ENCODE measurements at regions not wholly inside any gene's neighbourhood (a gene's known extent, or its start where the extent isn't known, plus 50 kb on each side); places are given as distances from the start of the nearest gene placed in this dataset.

DNA sequence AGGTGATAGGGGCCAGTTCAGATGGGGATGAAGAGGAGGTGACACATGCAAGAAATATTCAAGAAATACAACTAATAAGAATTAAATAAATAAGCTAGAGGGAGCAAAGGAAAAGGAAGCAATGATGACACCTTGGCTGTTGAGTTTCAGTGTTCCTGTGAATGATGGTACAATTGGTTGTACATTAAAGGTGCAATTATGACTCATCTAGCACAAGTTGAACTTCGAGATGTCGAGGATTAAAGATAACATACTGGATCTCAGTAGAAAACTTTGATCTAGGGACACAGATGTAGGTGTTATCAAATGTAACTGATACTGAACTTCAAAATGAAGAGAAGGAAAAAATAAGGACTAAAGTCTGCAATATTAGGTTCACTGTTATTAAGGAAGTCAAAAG, 760.6 kb upstream of the CHAC2 start:
- DNase-seq = no peak

GRCh38 chr2:53004413-53004812, 763.2 kb upstream of the CHAC2 start:
- no peak for DNase-seq

DNA sequence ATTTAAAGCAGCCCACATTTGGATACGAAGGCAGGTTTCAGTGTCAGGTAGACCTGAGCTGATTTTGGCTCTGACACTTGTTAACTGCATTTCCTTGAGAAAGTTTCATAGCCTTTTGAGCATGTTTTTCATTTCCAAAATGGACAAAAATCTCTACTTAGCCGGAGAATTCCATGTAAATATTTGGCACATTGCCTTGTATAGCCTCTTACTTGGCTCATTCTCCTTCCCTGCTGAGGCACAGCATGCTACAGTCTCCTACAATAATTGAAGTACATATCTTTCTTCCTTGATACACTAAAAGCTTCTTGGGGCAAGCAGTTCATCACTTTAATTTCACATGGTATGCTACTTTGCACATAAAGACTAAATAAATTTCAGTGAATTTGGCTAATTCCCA, 772.2 kb upstream of the CHAC2 start:
- DNase-seq = no peak

DNA sequence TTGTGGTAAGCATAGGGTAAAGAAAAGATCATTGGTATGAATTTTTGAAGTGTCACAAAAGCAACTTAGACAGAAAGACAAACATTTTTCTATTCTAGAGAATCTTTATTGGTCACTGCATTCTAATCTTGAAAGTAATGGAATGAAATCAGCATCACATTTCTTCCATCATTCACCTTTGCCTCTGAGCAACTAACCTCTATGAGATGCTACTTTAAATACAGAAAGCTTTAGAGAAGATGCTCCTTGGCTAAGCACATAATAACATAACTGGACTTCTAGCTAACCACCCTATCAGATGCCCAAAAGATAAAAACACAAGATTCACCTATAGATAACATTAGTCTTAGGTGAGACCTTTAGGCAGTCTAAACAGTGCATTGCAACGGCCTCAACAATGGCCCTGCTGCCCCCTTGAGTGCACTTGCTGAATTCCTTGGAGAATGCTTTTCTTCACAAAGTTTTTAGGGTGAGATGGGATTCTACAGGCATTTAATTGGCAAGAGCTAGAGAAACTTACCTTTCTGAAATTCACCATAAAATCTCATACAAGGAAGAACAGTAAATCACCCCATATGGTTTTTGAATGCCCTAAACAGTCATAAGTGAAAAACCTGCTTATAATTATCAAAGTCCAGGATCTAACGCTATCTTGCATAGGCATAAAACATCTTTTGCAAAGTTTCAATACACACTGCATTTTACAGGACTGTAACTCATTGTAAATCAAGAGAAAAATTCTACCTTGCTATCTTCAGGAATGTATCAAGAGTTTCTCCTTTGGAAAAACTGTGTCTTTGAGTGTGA, 791.3 kb upstream of the CHAC2 start:
- no peak for DNase-seq

DNA sequence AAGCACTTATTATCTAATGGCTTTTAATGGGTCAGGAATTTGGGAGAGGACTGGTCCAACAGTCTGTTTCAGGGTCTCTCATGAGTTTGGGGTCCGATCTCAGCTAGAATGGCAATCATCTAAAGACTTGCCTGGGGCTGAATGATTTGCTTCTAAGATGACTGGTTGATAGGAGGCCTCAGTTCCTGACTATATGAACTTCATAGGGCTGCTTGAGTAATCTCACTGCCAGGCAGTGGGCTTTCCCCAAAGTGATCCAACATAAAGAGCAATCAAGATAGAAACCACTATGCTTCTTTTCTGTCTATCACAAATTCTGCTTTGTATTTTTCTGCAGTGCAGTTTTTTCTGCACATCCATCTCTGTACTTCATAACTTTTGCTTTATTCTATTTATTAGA, 793.5 kb upstream of the CHAC2 start:
- DNase-seq = no peak

DNA sequence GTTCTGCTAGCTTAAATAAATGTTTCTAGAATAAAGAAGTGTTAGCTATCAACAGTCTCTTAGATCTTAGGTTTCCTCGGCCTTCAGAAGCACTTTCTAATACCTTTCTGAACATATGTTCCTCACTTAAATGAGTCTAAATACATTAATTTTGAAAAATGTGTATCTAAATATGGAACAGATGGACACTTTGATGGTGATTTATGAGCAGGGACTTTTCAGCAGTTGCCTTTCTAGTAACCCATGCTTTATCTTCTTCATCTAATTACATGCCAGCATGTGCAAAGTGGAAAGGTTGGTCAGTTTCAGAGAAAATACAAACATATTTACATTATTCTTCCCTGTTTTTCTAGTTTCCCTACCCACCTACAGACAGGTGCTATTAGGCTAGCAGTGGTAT, 797.0 kb upstream of the CHAC2 start:
- no peak for DNase-seq

- no peak for DNase-seq
These were observed 799.6 kb upstream of the CHAC2 start for GRCh38 chr2:52968043-52968442.

- DNase-seq = no peak
These were observed 802.6 kb upstream of the CHAC2 start for GRCh38 chr2:52964916-52965530.

DNA sequence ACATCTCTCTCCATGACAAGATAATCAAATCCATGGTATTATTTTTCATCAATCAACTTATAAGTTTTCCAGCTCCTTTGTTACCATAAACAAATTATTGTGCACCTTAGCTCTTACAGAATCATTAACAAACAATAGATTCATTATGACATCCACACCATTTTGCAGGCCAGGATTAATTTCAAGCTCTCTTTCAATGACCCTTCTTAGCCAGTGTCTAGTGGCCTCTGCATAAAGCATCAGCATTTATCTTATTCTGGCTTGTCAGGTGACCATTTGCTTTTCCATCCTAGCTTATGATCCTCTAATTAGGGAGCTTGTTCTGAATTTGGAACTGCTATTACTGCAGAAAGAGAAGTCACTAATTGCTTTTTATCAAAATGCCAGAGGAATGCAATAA, 806.2 kb upstream of the CHAC2 start:
- no peak for DNase-seq

GRCh38 chr2:52960881-52961280, 806.7 kb upstream of the CHAC2 start:
- no peak for DNase-seq

DNA sequence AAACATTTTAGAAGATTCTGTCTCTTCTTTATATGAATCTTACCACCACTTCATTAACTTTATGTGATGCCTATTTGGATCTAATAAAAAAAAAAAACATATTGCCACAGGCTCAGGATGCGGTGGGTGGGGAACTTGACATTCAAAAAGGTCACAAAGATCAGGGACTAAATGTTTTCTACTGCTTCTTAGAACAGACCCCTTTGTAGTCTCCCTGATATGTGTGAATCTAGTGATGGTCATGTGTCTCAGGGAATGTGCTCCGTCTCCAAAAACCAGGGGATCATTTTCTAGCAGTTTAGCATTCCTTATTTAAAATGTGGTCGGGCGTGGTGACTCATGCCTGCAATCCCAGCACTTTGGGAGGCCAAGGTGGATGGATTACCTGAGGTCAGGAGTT, 807.8 kb upstream of the CHAC2 start:
- DNase-seq = no peak

DNA sequence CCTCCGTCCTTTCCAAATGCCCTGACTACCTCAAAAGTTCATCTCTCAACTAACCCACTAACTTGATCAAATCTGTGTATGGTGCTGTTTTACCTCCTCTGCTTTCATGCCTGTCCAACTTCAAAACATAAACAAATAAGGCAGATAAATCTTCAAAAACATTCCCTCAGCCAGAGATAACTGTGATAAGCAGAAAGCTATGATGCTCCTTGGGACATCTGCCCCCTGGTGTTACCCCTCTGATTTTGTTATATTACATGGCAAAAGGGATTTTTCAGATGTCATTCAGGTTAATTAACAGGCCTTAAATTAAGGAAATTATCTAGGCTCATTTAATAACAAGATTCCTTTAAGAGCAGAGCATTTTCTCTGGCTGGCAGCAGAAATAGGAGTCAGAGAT, 810.8 kb upstream of the CHAC2 start:
- DNase-seq = no peak

DNA sequence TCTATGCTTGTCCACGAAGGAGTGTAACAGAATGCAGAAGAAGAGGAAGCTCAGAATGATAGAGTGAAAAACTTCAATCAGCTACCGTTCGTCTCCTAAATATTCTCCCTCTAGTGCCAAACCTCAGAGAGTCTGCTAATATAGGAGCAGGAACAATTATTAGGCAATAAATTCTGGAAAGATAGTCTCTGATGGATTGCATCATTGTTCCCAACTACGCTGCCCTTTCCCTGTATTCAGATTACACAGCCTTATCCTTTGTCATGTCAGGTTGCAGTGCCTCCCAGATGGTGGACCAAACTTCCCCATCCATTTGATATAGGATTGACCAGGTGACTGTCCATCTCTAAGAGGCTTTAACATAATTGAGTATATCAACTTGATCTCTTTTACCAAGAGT, 811.5 kb upstream of the CHAC2 start:
- no peak for DNase-seq

DNA sequence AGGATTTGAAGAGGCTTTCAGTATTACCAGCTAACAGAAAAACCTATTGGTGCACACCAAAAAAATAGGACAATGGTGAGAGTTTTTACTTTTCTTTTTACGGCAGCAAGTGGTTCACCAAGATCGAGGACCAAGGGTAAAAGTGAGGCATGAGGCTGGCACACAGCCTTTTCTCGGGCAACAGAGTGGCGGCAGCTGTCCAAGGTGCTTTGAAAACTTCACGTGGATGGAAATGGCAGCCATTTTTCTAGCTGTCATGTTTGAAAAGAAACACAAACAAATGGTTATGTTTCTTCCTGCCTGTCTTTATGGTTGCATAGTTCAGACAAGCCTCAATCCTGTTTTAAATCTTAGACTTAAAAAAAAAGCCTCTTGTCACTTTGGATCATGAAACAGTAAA, 812.5 kb upstream of the CHAC2 start:
- no peak for DNase-seq

DNA sequence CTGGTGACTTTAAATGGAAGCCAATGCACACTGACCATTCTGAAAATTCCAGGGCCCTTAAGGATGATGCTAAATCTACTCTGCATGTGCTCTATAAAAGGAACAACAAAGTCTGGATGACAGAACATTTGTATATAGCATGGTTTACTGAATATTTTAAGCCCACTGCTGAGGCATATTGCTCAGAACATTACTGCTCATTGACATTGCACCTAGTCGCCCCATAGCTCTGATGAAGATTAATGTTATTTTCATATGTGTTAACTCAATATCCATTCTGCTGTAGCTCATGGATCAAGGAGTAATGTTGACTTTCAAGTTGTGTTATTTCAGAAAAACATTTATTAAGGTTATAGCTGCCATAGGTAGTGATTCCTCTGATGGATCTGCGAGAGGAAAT, 827.5 kb upstream of the CHAC2 start:
- DNase-seq = no peak

DNA sequence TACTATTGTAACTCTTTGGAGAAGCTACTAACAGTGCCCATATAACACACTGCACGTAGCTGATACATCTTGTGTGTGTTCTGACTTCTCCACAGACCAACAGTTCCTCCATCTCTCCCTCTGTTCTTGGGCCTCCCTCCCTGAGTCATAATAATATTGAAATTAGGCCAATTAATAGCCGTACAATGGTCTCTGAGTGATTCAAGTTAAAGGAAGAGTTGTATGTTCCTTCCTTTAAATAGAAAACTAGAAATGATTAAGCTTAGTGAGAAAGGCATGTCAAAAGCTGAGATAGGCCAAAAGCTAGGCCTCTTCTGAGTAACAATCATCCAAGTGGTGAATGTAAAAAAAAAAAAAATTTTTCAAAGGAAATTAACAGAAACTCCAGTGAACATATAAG, 828.4 kb upstream of the CHAC2 start:
- DNase-seq = no peak

DNA sequence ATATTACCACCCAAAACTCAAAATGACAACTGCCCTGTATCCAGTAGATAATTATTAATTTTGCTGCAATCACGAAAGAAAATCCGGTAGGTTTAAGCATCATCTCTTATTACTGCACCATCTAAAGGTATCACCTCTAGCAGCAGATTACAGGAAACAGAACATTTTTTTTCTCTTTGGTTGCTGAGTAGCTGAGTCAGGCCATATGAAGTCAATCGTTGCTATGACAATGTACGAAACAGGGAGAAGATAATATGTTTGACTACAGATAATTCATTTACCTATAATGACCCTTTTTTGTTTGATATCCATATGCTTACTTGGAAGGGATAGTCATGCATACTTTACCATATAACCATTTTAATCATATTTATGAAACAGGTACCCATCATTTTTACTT, 831.6 kb upstream of the CHAC2 start:
- no peak for DNase-seq

- no peak for DNase-seq
These were observed 832.5 kb upstream of the CHAC2 start for GRCh38 chr2:52934920-52935640.

GRCh38 chr2:52934323-52934898, 833.2 kb upstream of the CHAC2 start:
- no peak for DNase-seq

DNA sequence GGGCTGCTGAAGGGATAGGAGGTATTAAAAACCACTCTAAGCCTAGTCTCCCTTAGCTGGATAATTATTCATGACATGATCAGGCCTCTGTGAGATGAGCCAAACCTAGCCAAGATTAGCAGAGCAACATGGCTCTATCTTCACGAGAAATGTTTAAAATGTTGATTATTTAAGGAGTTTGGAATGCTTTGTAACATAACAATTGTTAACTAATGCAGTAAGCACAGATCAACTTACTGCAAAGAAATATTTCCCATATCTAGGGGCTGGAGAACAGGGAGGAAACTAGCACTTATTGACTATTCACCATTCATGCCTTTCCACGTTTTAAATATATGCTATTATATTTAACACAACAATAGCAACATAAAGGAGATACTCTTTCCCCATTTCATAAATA, 833.7 kb upstream of the CHAC2 start:
- no peak for DNase-seq

GRCh38 chr2:52931660-52932059, 835.9 kb upstream of the CHAC2 start:
- DNase-seq = no peak

GRCh38 chr2:52929412-52929811, 838.2 kb upstream of the CHAC2 start:
- no peak for DNase-seq

DNA sequence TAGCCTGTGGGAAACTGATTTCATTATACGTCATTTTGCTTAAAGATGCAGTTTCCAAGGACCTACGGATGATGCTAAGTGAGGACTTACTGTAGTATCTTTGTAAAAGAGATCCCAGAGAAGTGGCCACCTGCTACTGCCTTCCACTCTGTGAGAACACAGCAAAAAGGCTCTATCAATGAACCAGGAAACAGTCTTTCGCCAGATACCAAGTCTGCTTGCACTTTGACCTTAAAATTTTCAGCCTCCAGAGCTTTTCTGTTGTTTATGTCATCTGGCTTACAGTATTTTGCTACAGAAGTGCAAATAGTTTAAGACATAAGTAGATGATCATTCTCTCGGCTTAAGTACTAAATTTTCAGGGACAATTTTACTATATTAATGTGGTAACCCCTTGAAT, 847.9 kb upstream of the CHAC2 start:
- DNase-seq = no peak

- DNase-seq = no peak
These were observed 849.1 kb upstream of the CHAC2 start for GRCh38 chr2:52918551-52918950.
